Activated T-cell treated with anti-CD3 and anti-CD28 coated beads, Interleukin-2, amount 50 U/mL, for 72 hours (primary cell): ENCODE measurements at regions not wholly inside any gene's neighbourhood (a gene's known extent, or its start where the extent isn't known, plus 50 kb on each side); places are given as distances from the start of the nearest gene placed in this dataset.
"Not testable (repeated sequence)": the region's sequence is repeated elsewhere in the genome, so short reads cannot be mapped to it uniquely, and the experiment has no call there.

Experiments
- ATAC-seq, 2 donors: fragments of 150-1000 bp; cut with Tn5 transposase; replicated peaks in 1 of 2; 2 replicates each; pipeline ENCODE4 v1.10.0; 2021; ENCODE audit warnings: moderate library complexity in 2 of 2, mild to moderate bottlenecking in 1 of 2
- DNase-seq, 2 donors: peaks; one replicate each; pipeline ENCODE4 v3.0.0; 2021 to 2022; ENCODE audit warnings: mixed read lengths in 1 of 2
- H3K27ac Mint-ChIP-seq: one replicate; pipeline ENCODE4 v1.8.0; 2022; ENCODE audit warnings: mild to moderate bottlenecking, moderate library complexity, mixed read lengths
- H3K27me3 Mint-ChIP-seq: one replicate; pipeline ENCODE4 v1.8.0; 2022; ENCODE audit warnings: low read depth, mixed read lengths
- H3K36me3 Mint-ChIP-seq, 2 donors: one replicate each; pipeline ENCODE4 v1.8.0; 2022; ENCODE audit warnings: mixed read lengths in 2 of 2, mild to moderate bottlenecking in 1 of 2; ENCODE audit not compliant: insufficient read depth in 2 of 2
- H3K4me1 Mint-ChIP-seq: one replicate; pipeline ENCODE4 v1.8.0; 2022; ENCODE audit warnings: low read depth, mixed read lengths
- H3K4me3 Mint-ChIP-seq, 2 donors: one replicate each; pipeline ENCODE4 v1.8.0; 2022; ENCODE audit warnings: mild to moderate bottlenecking in 2 of 2, mixed read lengths in 2 of 2, moderate library complexity in 2 of 2
- H3K9me3 Mint-ChIP-seq, 2 donors: one replicate each; pipeline ENCODE4 v1.8.0; 2022; ENCODE audit warnings: mixed read lengths in 2 of 2

- H3K9me3 Mint-ChIP-seq, result no peaks in the 10 kb centered on the region
- H3K4me1 Mint-ChIP-seq, result peaks cover 30% of the 10 kb centered on the region
- H3K27me3 Mint-ChIP-seq, result no peaks in the 10 kb centered on the region
- ATAC-seq (no peak), DNase-seq (no peak)
- H3K4me3 Mint-ChIP-seq, result peak overlapping the region; percentile 74 to 94
- peak overlapping the region; percentile 93 for H3K27ac Mint-ChIP-seq
- H3K36me3 Mint-ChIP-seq, result peaks cover 1 to 9% of the 10 kb centered on the region in 2 donors
These were observed 121.3 kb upstream of the PRSS16 start for GRCh38 chr6:27126046-27126814.

DNA sequence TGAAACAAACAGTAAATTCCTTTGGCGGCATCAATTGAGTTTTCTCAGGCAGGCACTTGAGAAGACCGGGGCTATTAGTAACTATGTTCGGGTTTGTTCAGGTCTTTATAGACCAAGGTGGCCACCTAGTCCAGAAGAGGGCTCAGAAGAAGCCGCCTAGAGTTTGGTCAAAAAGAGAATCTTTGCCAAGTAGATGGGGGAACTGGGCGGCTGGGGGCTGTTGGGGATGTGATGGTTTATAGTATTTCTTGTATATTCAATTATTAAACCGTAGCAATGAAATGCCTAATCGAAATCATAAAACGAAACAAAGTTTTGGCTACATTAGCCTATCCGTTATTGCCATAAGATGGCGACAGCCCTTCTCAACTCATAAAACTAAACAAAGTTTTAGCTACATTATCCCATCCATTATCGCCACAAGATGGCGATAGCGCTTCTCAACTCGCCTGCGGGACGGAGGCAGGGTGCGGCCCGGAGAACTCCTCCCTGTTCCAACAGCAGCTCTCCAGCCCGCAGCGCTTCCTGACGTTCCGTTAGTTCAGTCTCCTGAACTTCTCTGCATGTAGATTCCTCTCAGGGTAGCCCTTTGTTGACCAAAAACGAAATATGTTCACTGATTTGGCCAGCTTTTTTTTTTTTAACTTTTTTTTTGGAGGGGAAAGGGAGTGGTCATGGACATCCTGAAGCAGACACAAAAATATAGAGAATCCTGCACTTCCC is 120.5 kb upstream of the PRSS16 start:
- ATAC-seq (peak; percentile 58 to 67), DNase-seq (peak; percentile 85 to 87)
- Mint-ChIP-seq H3K36me3 (peaks cover 1 to 9% of the 10 kb centered on the region in 2 donors), H3K27me3 (no peaks in the 10 kb centered on the region), H3K9me3 (no peaks in the 10 kb centered on the region), H3K27ac (peak overlapping the region; percentile 93), H3K4me3 (peak overlapping the region; percentile 74 to 94), H3K4me1 (peaks cover 29% of the 10 kb centered on the region)

DNA sequence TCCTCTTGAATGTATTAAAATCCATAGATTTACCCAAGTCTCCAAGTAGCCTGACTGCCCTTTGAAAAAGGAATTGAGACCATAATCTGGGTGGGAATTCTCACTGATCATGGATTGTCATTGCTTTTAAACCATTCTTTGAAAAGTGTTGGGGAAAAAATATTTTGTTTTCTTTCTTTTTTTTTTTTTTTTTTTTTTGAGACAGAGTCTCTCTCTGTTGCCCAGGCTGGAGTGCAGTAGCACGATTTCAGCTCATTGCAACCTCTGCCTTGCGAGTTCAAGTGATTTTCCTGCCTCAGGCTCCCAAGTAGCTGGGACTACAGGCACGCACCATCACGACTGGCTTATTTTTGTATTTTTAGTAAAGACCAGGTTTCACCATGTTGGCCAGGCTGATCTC is 119.6 kb upstream of the PRSS16 start:
- not testable (repeated sequence) for ATAC-seq, H3K9me3 Mint-ChIP-seq, H3K36me3 Mint-ChIP-seq, DNase-seq, H3K27ac Mint-ChIP-seq, H3K27me3 Mint-ChIP-seq
- peaks cover 29% of the 10 kb centered on the region for H3K4me1 Mint-ChIP-seq
- H3K4me3 Mint-ChIP-seq, result peak overlapping the region; percentile 74 to 94

GRCh38 chr6:27128311-27129094 is 119.0 kb upstream of the PRSS16 start:
- Mint-ChIP-seq H3K27ac (no peak overlapping the region), H3K4me3 (peak overlapping the region in 1 of 2 donors; percentile 16), H3K36me3 (peaks cover 5 to 9% of the 10 kb centered on the region in 2 donors), H3K9me3 (no peaks in the 10 kb centered on the region), H3K4me1 (peaks cover 29% of the 10 kb centered on the region), H3K27me3 (no peaks in the 10 kb centered on the region)
- ATAC-seq (no peak), DNase-seq (no peak)

GRCh38 chr6:27129095-27129815 is 118.2 kb upstream of the PRSS16 start:
- no peaks in the 10 kb centered on the region for H3K27me3 Mint-ChIP-seq
- peaks cover 25% of the 10 kb centered on the region for H3K4me1 Mint-ChIP-seq
- no peaks in the 10 kb centered on the region for H3K9me3 Mint-ChIP-seq
- peaks cover 5 to 6% of the 10 kb centered on the region in 2 donors for H3K36me3 Mint-ChIP-seq
- no peak overlapping the region for H3K27ac Mint-ChIP-seq
- ATAC-seq (no peak), DNase-seq (no peak)
- H3K4me3 Mint-ChIP-seq, result peak overlapping the region; percentile 16 to 22

DNA sequence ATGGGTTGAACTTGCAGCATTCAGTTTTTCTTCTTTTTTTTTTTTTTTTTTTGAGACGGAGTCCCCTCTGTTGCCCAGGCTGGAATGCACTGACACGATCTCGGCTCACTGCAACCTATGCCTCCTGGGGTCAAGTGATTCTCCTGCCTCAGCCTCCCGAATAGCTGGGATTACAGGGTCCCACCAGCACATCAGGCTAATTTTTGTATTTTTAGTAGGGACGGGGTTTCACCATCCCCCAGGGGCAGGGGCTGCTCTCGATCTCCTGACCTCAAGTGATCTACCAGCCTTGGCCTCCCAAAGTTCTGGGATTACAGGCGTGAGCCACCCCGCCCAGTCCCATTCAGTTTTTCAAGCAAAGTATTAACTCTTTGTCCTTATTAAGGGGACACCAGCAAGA is 117.6 kb upstream of the PRSS16 start:
- H3K27ac Mint-ChIP-seq, result no peak overlapping the region
- H3K27me3 Mint-ChIP-seq, result no peaks in the 10 kb centered on the region
- no peak overlapping the region for H3K4me3 Mint-ChIP-seq
- H3K4me1 Mint-ChIP-seq, result peaks cover 29% of the 10 kb centered on the region
- no peak for ATAC-seq
- H3K36me3 Mint-ChIP-seq, result peaks cover 4 to 5% of the 10 kb centered on the region in 2 donors
- DNase-seq, result no peak
- no peaks in the 10 kb centered on the region for H3K9me3 Mint-ChIP-seq

- H3K36me3 Mint-ChIP-seq, result peaks cover 4 to 5% of the 10 kb centered on the region in 2 donors
- no peak overlapping the region for H3K4me3 Mint-ChIP-seq
- H3K27ac Mint-ChIP-seq, result no peak overlapping the region
- no peak for ATAC-seq
- H3K9me3 Mint-ChIP-seq, result no peaks in the 10 kb centered on the region
- H3K4me1 Mint-ChIP-seq, result peaks cover 35% of the 10 kb centered on the region
- DNase-seq, result no peak
- H3K27me3 Mint-ChIP-seq, result no peaks in the 10 kb centered on the region
These were observed 116.7 kb upstream of the PRSS16 start for GRCh38 chr6:27130668-27131428.

- not testable (repeated sequence) for H3K9me3 Mint-ChIP-seq, H3K27ac Mint-ChIP-seq, H3K4me3 Mint-ChIP-seq, H3K36me3 Mint-ChIP-seq, DNase-seq, H3K27me3 Mint-ChIP-seq
- H3K4me1 Mint-ChIP-seq, result peaks cover 31% of the 10 kb centered on the region
- ATAC-seq, result peak; percentile 30 to 48
These were observed 115.3 kb upstream of the PRSS16 start for GRCh38 chr6:27132282-27132531.

- H3K4me1 Mint-ChIP-seq, result peaks cover 31% of the 10 kb centered on the region
- ATAC-seq (peak; percentile 76), DNase-seq (peak; percentile 93 to 94)
- H3K27me3 Mint-ChIP-seq, result no peaks in the 10 kb centered on the region
- H3K9me3 Mint-ChIP-seq, result no peaks in the 10 kb centered on the region
- no peak overlapping the region for H3K4me3 Mint-ChIP-seq
- H3K27ac Mint-ChIP-seq, result no peak overlapping the region
- H3K36me3 Mint-ChIP-seq, result peaks cover 2 to 3% of the 10 kb centered on the region in 2 donors
These were observed 114.8 kb upstream of the PRSS16 start for GRCh38 chr6:27132532-27133280.

DNA sequence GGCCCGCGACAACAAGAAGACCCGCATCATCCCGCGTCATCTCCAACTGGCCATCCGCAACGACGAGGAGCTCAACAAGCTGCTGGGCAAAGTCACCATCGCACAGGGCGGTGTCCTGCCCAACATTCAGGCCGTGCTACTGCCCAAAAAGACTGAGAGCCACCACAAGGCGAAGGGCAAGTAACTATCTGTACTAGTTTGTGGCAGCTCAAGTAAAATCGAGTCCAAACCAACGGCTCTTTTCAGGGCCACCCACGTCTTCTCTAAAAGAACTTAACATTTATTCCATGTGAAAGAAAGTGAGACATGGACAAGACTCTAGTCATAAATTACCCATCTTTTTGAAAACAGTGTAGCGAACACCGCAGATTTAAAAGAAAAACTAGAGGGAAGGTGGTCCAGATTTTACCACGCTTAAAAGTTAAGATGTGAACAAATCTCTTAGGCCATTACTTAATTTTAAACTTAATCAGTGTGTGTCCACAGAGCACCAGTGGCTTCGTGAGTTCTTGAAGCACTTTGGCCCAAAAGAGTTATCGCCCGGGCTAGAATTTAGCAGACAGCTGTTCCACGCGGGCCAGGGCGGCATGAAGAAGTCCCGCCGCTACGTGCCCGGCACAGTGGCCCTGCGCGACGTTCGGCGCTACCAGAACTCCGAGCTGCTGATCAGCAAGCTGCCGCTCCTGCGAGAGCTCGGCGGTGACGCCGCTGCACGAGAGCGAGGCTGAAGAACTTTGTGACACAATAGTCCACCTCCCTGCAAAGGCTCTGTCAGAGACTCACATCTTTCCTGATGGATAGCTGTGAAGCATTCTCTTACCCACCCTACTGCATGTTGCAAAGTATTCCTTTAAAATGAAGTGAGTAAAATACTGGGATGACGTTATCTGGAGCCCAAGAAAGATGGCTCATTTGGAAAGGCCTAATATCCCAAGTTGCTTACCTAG is 113.9 kb upstream of the PRSS16 start:
- Mint-ChIP-seq H3K4me1 (peaks cover 38% of the 10 kb centered on the region), H3K4me3 (no peak overlapping the region), H3K9me3 (no peaks in the 10 kb centered on the region), H3K36me3 (peaks cover 2 to 3% of the 10 kb centered on the region in 2 donors), H3K27ac (no peak overlapping the region), H3K27me3 (no peaks in the 10 kb centered on the region)
- peak; percentile 82 to 86 for DNase-seq
- ATAC-seq, result peak; percentile 12 to 19

GRCh38 chr6:27135087-27135657 is 112.3 kb upstream of the PRSS16 start:
- peaks cover 2 to 3% of the 10 kb centered on the region in 2 donors for H3K36me3 Mint-ChIP-seq
- no peaks in the 10 kb centered on the region for H3K9me3 Mint-ChIP-seq
- H3K27me3 Mint-ChIP-seq, result no peaks in the 10 kb centered on the region
- peaks cover 41% of the 10 kb centered on the region for H3K4me1 Mint-ChIP-seq
- peak overlapping the region; percentile 12 for H3K27ac Mint-ChIP-seq
- no peak for ATAC-seq
- H3K4me3 Mint-ChIP-seq, result no peak overlapping the region
- DNase-seq, result no peak
